ENCODE measurements at regions not wholly inside any gene's neighbourhood (a gene's known extent, or its start where the extent isn't known, plus 50 kb on each side); places are given as distances from the start of the nearest gene placed in this dataset.

- Histone ChIP-seq H3K4me1 (replicated peaks in 1 of 2) (peaks cover 0 to 3% of the 10 kb centered on the region in 2 donors), H3K36me3 (replicated peaks in 1 of 2) (no peaks in the 10 kb centered on the region), H3K4me3 (no peak overlapping the region), H3K27ac (no peak overlapping the region), H3K27me3 (no peaks in the 10 kb centered on the region), H3K9me3 (replicated peaks in 1 of 3) (no peaks in the 10 kb centered on the region)
- no peak for DNase-seq
- intact Hi-C loops (cut with DNase I), result no loop called here
- TF ChIP-seq CTCF (IDR thresholded peaks at IDR 0.05) (no peak), POLR2A (IDR thresholded peaks at IDR 0.05) (no peak)
- 43 to 67% (median 54%) methylated on average over 1 of the region's 1 CpG for WGBS, 4 donors
Observed at GRCh38 chr2:12194968-12195367, 448.5 kb downstream of the LPIN1 start.

GRCh38 chr2:12196495-12196894 is 450.1 kb downstream of the LPIN1 start:
- Histone ChIP-seq H3K36me3 (replicated peaks in 1 of 2) (no peaks in the 10 kb centered on the region), H3K9me3 (replicated peaks in 1 of 3) (no peaks in the 10 kb centered on the region), H3K4me1 (replicated peaks in 1 of 2) (peaks cover 0 to 6% of the 10 kb centered on the region in 2 donors), H3K27me3 (no peaks in the 10 kb centered on the region), H3K4me3 (no peak overlapping the region), H3K27ac (no peak overlapping the region)
- TF ChIP-seq POLR2A (IDR thresholded peaks at IDR 0.05) (no peak), CTCF (IDR thresholded peaks at IDR 0.05) (no peak)
- intact Hi-C loops (cut with DNase I), result no loop called here
- no peak for DNase-seq
- 83 to 94% (median 85%) methylated on average over 1 of the region's 1 CpG for WGBS, 4 donors

GRCh38 chr2:12197133-12197532 is 450.7 kb downstream of the LPIN1 start:
- intact Hi-C loops (cut with DNase I), result no loop called here
- Histone ChIP-seq H3K4me3 (no peak overlapping the region), H3K27me3 (no peaks in the 10 kb centered on the region), H3K4me1 (replicated peaks in 1 of 2) (peaks cover 0 to 6% of the 10 kb centered on the region in 2 donors), H3K9me3 (replicated peaks in 1 of 3) (no peaks in the 10 kb centered on the region), H3K36me3 (replicated peaks in 1 of 2) (no peaks in the 10 kb centered on the region), H3K27ac (no peak overlapping the region)
- 86 to 100% (median 95%) methylated on average over 1 of the region's 1 CpG for WGBS, 4 donors
- DNase-seq, result no peak
- TF ChIP-seq POLR2A (IDR thresholded peaks at IDR 0.05) (no peak), CTCF (IDR thresholded peaks at IDR 0.05) (no peak)

GRCh38 chr2:12199491-12200211 is 453.2 kb downstream of the LPIN1 start:
- TF ChIP-seq POLR2A (IDR thresholded peaks at IDR 0.05) (no peak), CTCF (IDR thresholded peaks at IDR 0.05) (no peak)
- peak in 3 of 7 donors; percentile 21 to 55 (median 28) for DNase-seq
- Histone ChIP-seq H3K36me3 (replicated peaks in 1 of 2) (no peaks in the 10 kb centered on the region), H3K27ac (no peak overlapping the region), H3K4me1 (replicated peaks in 1 of 2) (peaks cover 0 to 6% of the 10 kb centered on the region in 2 donors), H3K9me3 (replicated peaks in 1 of 3) (no peaks in the 10 kb centered on the region), H3K27me3 (no peaks in the 10 kb centered on the region), H3K4me3 (no peak overlapping the region)
- 62 to 71% (median 66%) methylated on average over 8 of the region's 8 CpGs for WGBS, 4 donors
- intact Hi-C loops (cut with DNase I), result no loop called here
